Kidney epithelial cell (primary cell): ENCODE measurements at regions not wholly inside any gene's neighbourhood (a gene's known extent, or its start where the extent isn't known, plus 50 kb on each side); places are given as distances from the start of the nearest gene placed in this dataset.

ENCODE experiments used
- DNase-seq: peaks from one replicate; pipeline ENCODE4 v3.0.0-alpha.2; 2010; ENCODE audit warnings: low read depth
- H3K27me3 ChIP-seq: 2 replicates; pipeline ENCODE4 v1.6.0; 2011; ENCODE audit warnings: low read length; ENCODE audit not compliant: control insufficient read depth, insufficient read depth
- H3K36me3 ChIP-seq: 2 replicates; pipeline ENCODE4 v1.5.1; 2011; ENCODE audit warnings: low read length; ENCODE audit not compliant: control insufficient read depth, insufficient read depth
- H3K4me3 ChIP-seq: 2 replicates; pipeline ENCODE4 v1.5.1; 2011; ENCODE audit warnings: low read depth, mild to moderate bottlenecking, control low read depth, low read length
- CTCF ChIP-seq: IDR thresholded peaks from 2 replicates; pipeline ENCODE4 v1.5.1; 2011; ENCODE audit warnings: mild to moderate bottlenecking, moderate library complexity, low read length, control low read depth, inconsistent platforms; ENCODE audit not compliant: insufficient read depth, poor library complexity, severe bottlenecking

GRCh38 chr5:64110222-64110621 lies 55.4 kb upstream of the RNF180 start:
- no peak for DNase-seq

GRCh38 chr5:64108674-64109073 lies 57.0 kb upstream of the RNF180 start:
- DNase-seq: no peak
- Histone ChIP-seq H3K4me3 (no peak overlapping the region), H3K36me3 (no peaks in the 10 kb centered on the region), H3K27me3 (no peaks in the 10 kb centered on the region)
- TF ChIP-seq CTCF: no peak

More at GRCh38 chr5:64110222-64110621, 55.4 kb upstream of the RNF180 start:
- TF ChIP-seq CTCF: no peak
- Histone ChIP-seq H3K4me3 (no peak overlapping the region), H3K36me3 (no peaks in the 10 kb centered on the region), H3K27me3 (no peaks in the 10 kb centered on the region)

- Histone ChIP-seq H3K36me3 (no peaks in the 10 kb centered on the region), H3K27me3 (no peaks in the 10 kb centered on the region), H3K4me3 (no peak overlapping the region)
- DNase-seq: no peak
- no peak for TF ChIP-seq CTCF
Measured at GRCh38 chr5:64100203-64100602, 65.4 kb upstream of the RNF180 start.

- no peaks in the 10 kb centered on the region for H3K27me3 ChIP-seq
- DNase-seq: no peak
- no peak for TF ChIP-seq CTCF
- H3K36me3 ChIP-seq: no peaks in the 10 kb centered on the region
- no peak overlapping the region for H3K4me3 ChIP-seq
Measured at GRCh38 chr5:64096771-64097170, 68.9 kb upstream of the RNF180 start.

- no peak for TF ChIP-seq CTCF
- H3K36me3 ChIP-seq: no peaks in the 10 kb centered on the region
- no peaks in the 10 kb centered on the region for H3K27me3 ChIP-seq
- no peak for DNase-seq
- no peak overlapping the region for H3K4me3 ChIP-seq
Measured at GRCh38 chr5:64077589-64077988, 88.1 kb upstream of the RNF180 start.

GRCh38 chr5:64074533-64074932 lies 91.1 kb upstream of the RNF180 start:
- TF ChIP-seq CTCF: peak; percentile 73
- Histone ChIP-seq H3K36me3 (no peaks in the 10 kb centered on the region), H3K4me3 (no peak overlapping the region), H3K27me3 (no peaks in the 10 kb centered on the region)
- DNase-seq: peak; percentile 16
